ENCODE measurements at regions not wholly inside any gene's neighbourhood (a gene's known extent, or its start where the extent isn't known, plus 50 kb on each side); places are given as distances from the start of the nearest gene placed in this dataset.

- DNase-seq = no peak
- no peak overlapping the region for H3K27ac ChIP-seq
- intact Hi-C loops (cut with DNase I; ENCODE audit: low total_unique reads) (no loop called here), in situ Hi-C loops (cut with MboI; ENCODE audit: low pct_ligation_motif_present in 1 of 4, low pct_unique_long_range_greater_than_20kb in 1 of 4, low sequenced_read_pairs in 3 of 4) (no loop called here)
- H3K9me3 ChIP-seq = peaks cover 9 to 13% of the 10 kb centered on the region in 2 donors
- H3K36me3 ChIP-seq = no peaks in the 10 kb centered on the region
- no peak overlapping the region for H3K4me3 ChIP-seq
- WGBS, 2 donors (ENCODE audit: low coverage in 1 of 2) = 83 to 94% methylated on average over 1 of the region's 1 CpG
- no peaks in the 10 kb centered on the region for H3K27me3 ChIP-seq
- TF ChIP-seq POLR2A (IDR thresholded peaks at IDR 0.05) (no peak), EP300 (IDR thresholded peaks at IDR 0.05; ENCODE audit: low read depth) (no peak), POLR2AphosphoS5 (IDR thresholded peaks at IDR 0.05) (no peak), CTCF (IDR thresholded peaks at IDR 0.05) (no peak)
- H3K4me1 ChIP-seq = no peaks in the 10 kb centered on the region
Observed at GRCh38 chr4:4727536-4727935, 131.9 kb upstream of the MSX1 start.

GRCh38 chr4:4726051-4726450 is 133.4 kb upstream of the MSX1 start:
- in situ Hi-C loops (cut with MboI; ENCODE audit: low pct_ligation_motif_present in 1 of 4, low pct_unique_long_range_greater_than_20kb in 1 of 4, low sequenced_read_pairs in 3 of 4) (no loop called here), intact Hi-C loops (cut with DNase I; ENCODE audit: low total_unique reads) (no loop called here)
- Histone ChIP-seq H3K36me3 (no peaks in the 10 kb centered on the region), H3K9me3 (peaks cover 9 to 13% of the 10 kb centered on the region in 2 donors), H3K4me3 (no peak overlapping the region), H3K27ac (no peak overlapping the region), H3K27me3 (no peaks in the 10 kb centered on the region), H3K4me1 (no peaks in the 10 kb centered on the region)
- TF ChIP-seq POLR2A (IDR thresholded peaks at IDR 0.05) (no peak), POLR2AphosphoS5 (IDR thresholded peaks at IDR 0.05) (no peak), CTCF (IDR thresholded peaks at IDR 0.05) (no peak), EP300 (IDR thresholded peaks at IDR 0.05; ENCODE audit: low read depth) (no peak)
- DNase-seq = no peak
- WGBS, 2 donors (ENCODE audit: low coverage in 1 of 2) = 82% methylated on average over 2 of the region's 2 CpGs; no CpG with 5 or more reads in 1 of the 2 donors

GRCh38 chr4:4724321-4724720 is 135.1 kb upstream of the MSX1 start:
- Histone ChIP-seq H3K27me3 (no peaks in the 10 kb centered on the region), H3K9me3 (peaks cover 9 to 13% of the 10 kb centered on the region in 2 donors), H3K4me1 (no peaks in the 10 kb centered on the region), H3K36me3 (no peaks in the 10 kb centered on the region), H3K27ac (no peak overlapping the region), H3K4me3 (no peak overlapping the region)
- no peak for TF ChIP-seq CTCF (IDR thresholded peaks at IDR 0.05)
- 67 to 71% methylated on average over 1 to 4 of the region's 4 CpGs for WGBS, 2 donors (ENCODE audit: low coverage in 1 of 2)
- in situ Hi-C loops (cut with MboI; ENCODE audit: low pct_ligation_motif_present in 1 of 4, low pct_unique_long_range_greater_than_20kb in 1 of 4, low sequenced_read_pairs in 3 of 4) = no loop called here
- intact Hi-C loops (cut with DNase I; ENCODE audit: low total_unique reads) = no loop called here
- no peak for DNase-seq

- intact Hi-C loops (cut with DNase I; ENCODE audit: low total_unique reads) = no loop called here
- WGBS, 2 donors (ENCODE audit: low coverage in 1 of 2) = 91% methylated on average over 4 to 5 of the region's 5 CpGs
- no peak overlapping the region for H3K4me3 ChIP-seq
- H3K36me3 ChIP-seq = no peaks in the 10 kb centered on the region
- DNase-seq = no peak
- no peaks in the 10 kb centered on the region for H3K27me3 ChIP-seq
- peaks cover 8 to 13% of the 10 kb centered on the region in 2 donors for H3K9me3 ChIP-seq
- no peaks in the 10 kb centered on the region for H3K4me1 ChIP-seq
- TF ChIP-seq POLR2AphosphoS5 (IDR thresholded peaks at IDR 0.05) (no peak), EP300 (IDR thresholded peaks at IDR 0.05; ENCODE audit: low read depth) (no peak), POLR2A (IDR thresholded peaks at IDR 0.05) (no peak), CTCF (IDR thresholded peaks at IDR 0.05) (no peak)
- in situ Hi-C loops (cut with MboI; ENCODE audit: low pct_ligation_motif_present in 1 of 4, low pct_unique_long_range_greater_than_20kb in 1 of 4, low sequenced_read_pairs in 3 of 4) = no loop called here
- H3K27ac ChIP-seq = no peak overlapping the region
Observed at GRCh38 chr4:4721636-4722035, 137.8 kb upstream of the MSX1 start.
